Esophagus muscularis mucosa (tissue), 3 donors: ENCODE measurements at regions not wholly inside any gene's neighbourhood (a gene's known extent, or its start where the extent isn't known, plus 50 kb on each side); places are given as distances from the start of the nearest gene placed in this dataset.

ENCODE experiments used
- POLR2A ChIP-seq: fragments of 450-650 bp; IDR thresholded peaks from one replicate; pipeline ENCODE4 v1.6.1; 2017; ENCODE audit warnings: antibody characterized with exemption, moderate library complexity, mild to moderate bottlenecking, low read depth
- TF ChIP-seq, protein P1 (sequence below), 3 experiments: fragments of 200-600 bp in 2 of 3; fragments of 450-650 bp in 1 of 3; sonication (generic) in 2 of 3; IDR thresholded peaks; one replicate each; pipeline ENCODE4 v1.5.1; 2017 to 2019; ENCODE audit warnings: antibody characterized with exemption in 3 of 3, mild to moderate bottlenecking in 2 of 3, moderate library complexity in 1 of 3

DNA sequence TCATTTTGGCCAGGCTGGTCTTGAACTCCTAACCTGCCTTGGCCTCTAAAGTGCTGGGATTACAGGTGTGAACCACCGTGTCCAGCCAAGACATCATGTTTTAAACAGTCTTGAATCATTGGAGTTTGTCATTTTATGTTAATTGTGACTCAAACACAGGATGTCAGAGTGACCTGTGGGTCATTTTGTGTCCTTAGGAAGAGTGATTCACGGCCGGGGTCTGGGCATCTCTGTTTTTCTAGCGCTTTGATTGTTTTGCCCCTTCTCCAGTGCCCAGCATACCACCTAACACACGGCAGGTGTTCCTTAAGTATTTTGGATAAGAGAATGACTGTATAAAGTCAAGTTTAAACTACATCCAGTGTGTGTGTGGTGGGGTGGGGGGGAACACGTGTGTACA is 183.7 kb upstream of the KLF6 start:
- TF ChIP-seq, protein P1, sequence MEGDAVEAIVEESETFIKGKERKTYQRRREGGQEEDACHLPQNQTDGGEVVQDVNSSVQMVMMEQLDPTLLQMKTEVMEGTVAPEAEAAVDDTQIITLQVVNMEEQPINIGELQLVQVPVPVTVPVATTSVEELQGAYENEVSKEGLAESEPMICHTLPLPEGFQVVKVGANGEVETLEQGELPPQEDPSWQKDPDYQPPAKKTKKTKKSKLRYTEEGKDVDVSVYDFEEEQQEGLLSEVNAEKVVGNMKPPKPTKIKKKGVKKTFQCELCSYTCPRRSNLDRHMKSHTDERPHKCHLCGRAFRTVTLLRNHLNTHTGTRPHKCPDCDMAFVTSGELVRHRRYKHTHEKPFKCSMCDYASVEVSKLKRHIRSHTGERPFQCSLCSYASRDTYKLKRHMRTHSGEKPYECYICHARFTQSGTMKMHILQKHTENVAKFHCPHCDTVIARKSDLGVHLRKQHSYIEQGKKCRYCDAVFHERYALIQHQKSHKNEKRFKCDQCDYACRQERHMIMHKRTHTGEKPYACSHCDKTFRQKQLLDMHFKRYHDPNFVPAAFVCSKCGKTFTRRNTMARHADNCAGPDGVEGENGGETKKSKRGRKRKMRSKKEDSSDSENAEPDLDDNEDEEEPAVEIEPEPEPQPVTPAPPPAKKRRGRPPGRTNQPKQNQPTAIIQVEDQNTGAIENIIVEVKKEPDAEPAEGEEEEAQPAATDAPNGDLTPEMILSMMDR (IDR thresholded peaks at IDR 0.05): no peak
- no peak for TF ChIP-seq POLR2A
